DLD1 (cell line): ENCODE measurements at regions not wholly inside any gene's neighbourhood (a gene's known extent, or its start where the extent isn't known, plus 50 kb on each side); places are given as distances from the start of the nearest gene placed in this dataset.

ENCODE experiments used
- in situ Hi-C: cut with HindIII; loops from 2 replicates; pipeline ENCODE4 v1.10.0; 2017; ENCODE audit warnings: low sequenced_read_pairs

- in situ Hi-C loops: no loop called here
These were observed 100.7 kb downstream of the ASB7 start for GRCh38 chr15:100703032-100703578.

GRCh38 chr15:100703671-100704070 lies 101.3 kb downstream of the ASB7 start:
- in situ Hi-C loops: no loop called here

- in situ Hi-C loops: no loop called here
These were observed 102.1 kb downstream of the ASB7 start for GRCh38 chr15:100704281-100705055.

- in situ Hi-C loops: no loop called here
These were observed 102.7 kb downstream of the ASB7 start for GRCh38 chr15:100705065-100705464.

- in situ Hi-C loops: no loop called here
These were observed 103.5 kb downstream of the ASB7 start for GRCh38 chr15:100705841-100706240.

- in situ Hi-C loops: no loop called here
These were observed 104.8 kb downstream of the ASB7 start for GRCh38 chr15:100707229-100707628.

- in situ Hi-C loops: no loop called here
These were observed 106.5 kb downstream of the ASB7 start for GRCh38 chr15:100708916-100709315.

- in situ Hi-C loops: no loop called here
These were observed 107.8 kb downstream of the ASB7 start for GRCh38 chr15:100710222-100710621.

GRCh38 chr15:100710744-100711515 lies 108.5 kb downstream of the ASB7 start:
- in situ Hi-C loops: no loop called here

GRCh38 chr15:100711516-100712021 lies 109.2 kb downstream of the ASB7 start:
- in situ Hi-C loops: no loop called here

- in situ Hi-C loops: no loop called here
These were observed 109.8 kb downstream of the ASB7 start for GRCh38 chr15:100712226-100712625.

- in situ Hi-C loops: no loop called here
These were observed 110.9 kb downstream of the ASB7 start for GRCh38 chr15:100713163-100713867.

GRCh38 chr15:100714034-100714748 lies 111.8 kb downstream of the ASB7 start:
- in situ Hi-C loops: no loop called here

- in situ Hi-C loops: no loop called here
These were observed 112.5 kb downstream of the ASB7 start for GRCh38 chr15:100714749-100715342.

GRCh38 chr15:100715571-100716455 lies 113.4 kb downstream of the ASB7 start:
- in situ Hi-C loops: no loop called here

GRCh38 chr15:100716456-100717085 lies 114.2 kb downstream of the ASB7 start:
- in situ Hi-C loops: no loop called here

GRCh38 chr15:100717596-100717995 lies 115.2 kb downstream of the ASB7 start:
- in situ Hi-C loops: no loop called here

GRCh38 chr15:100718075-100718980 lies 115.9 kb downstream of the ASB7 start:
- in situ Hi-C loops: no loop called here
